ENCODE measurements at regions not wholly inside any gene's neighbourhood (a gene's known extent, or its start where the extent isn't known, plus 50 kb on each side); places are given as distances from the start of the nearest gene placed in this dataset.

DNA sequence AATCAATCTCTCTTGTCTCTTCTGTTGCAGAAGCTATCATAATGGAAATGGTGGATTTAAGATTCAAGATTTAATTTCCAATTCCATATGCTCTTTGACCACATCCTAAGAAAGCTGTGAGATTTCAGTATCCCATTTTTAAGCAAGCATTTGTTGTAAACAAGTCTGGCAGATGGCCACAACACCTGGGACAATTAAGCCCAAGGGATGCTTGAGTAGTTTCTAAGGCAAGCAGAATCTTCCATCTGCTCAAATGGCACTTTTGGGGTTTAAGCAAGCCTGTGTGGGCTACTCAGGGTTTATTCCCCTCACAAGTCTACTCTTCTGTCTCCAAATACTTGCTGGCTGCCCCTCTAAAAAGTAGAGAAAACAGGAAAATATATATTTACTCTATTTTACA is 304.7 kb upstream of the SYT1 start:
- TF ChIP-seq POLR2AphosphoS5 (IDR thresholded peaks at IDR 0.05): no peak
- TF ChIP-seq, protein P1, sequence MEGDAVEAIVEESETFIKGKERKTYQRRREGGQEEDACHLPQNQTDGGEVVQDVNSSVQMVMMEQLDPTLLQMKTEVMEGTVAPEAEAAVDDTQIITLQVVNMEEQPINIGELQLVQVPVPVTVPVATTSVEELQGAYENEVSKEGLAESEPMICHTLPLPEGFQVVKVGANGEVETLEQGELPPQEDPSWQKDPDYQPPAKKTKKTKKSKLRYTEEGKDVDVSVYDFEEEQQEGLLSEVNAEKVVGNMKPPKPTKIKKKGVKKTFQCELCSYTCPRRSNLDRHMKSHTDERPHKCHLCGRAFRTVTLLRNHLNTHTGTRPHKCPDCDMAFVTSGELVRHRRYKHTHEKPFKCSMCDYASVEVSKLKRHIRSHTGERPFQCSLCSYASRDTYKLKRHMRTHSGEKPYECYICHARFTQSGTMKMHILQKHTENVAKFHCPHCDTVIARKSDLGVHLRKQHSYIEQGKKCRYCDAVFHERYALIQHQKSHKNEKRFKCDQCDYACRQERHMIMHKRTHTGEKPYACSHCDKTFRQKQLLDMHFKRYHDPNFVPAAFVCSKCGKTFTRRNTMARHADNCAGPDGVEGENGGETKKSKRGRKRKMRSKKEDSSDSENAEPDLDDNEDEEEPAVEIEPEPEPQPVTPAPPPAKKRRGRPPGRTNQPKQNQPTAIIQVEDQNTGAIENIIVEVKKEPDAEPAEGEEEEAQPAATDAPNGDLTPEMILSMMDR (IDR thresholded peaks at IDR 0.05): no peak
